Islet precursor cell (in vitro differentiated cells): ENCODE measurements at regions not wholly inside any gene's neighbourhood (a gene's known extent, or its start where the extent isn't known, plus 50 kb on each side); places are given as distances from the start of the nearest gene placed in this dataset.
A peak's percentile ranks its signal among the peaks of the same experiment; 100 is the strongest.

Experiments used
- DNase-seq: peaks from one replicate; pipeline ENCODE4 v3.0.0-alpha.2; 2018

DNA sequence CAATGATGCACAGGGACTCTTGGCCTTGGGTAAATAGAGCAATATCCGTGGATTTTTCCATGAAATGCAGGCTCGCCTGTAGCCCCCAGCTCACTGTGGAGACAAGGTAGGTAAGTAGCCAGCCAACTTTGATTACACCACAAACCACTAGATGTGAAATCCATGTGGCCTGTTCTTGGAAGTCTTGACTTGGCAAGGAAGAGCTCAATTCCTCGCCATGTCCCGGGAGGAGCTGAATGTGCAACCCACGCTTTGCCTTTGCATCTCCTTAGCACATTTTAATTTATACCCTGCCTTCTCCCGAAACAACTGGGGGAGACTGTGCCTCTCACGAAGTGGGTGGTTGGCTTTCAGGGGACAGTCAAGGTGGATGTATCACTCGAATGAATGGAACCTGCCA, 347.7 kb upstream of the MKI67 start:
- no peak for DNase-seq

GRCh38 chr10:128474571-128474970, 348.3 kb upstream of the MKI67 start:
- no peak for DNase-seq

GRCh38 chr10:128475686-128476367, 349.6 kb upstream of the MKI67 start:
- no peak for DNase-seq

- DNase-seq = no peak
These were observed 350.1 kb upstream of the MKI67 start for GRCh38 chr10:128476368-128476725.

DNA sequence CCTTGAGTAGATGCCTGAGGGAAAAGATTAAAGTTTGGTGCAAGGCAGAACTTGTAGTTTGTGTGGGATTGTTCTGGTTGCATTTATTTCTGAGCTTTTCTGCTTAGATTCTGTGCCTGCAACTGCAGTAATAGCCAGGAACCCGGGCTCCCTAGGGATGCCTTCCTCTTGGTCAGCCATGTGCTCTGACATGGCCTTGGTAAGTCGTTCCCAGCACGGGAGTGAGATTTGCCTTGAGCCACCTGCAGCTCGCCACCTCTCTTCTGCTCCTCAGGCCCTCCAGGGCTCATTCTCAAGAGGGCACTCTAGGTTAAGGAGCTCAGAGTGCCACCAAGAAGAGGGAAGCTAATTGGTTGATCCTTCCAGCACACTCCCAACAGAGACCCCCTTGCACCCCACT, 350.6 kb upstream of the MKI67 start:
- DNase-seq = no peak

DNA sequence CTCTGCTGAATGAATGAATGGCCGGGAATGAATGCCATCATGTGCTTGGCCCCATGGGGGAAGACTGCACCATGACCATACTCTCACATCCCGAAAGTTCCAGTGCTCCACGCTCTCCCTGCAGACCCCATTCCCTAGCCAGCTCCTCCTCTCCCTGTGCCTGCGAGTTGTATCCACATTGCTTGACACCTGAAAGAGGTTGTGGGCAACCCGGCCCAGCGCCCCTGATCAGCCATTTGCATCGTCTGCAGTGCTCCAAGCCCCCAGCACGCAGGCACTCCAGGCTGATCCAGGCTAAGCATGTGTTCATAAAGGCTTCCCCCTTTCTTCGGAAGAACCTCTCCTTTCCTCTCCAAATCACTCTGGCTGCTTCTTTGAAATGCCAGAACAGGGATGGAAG, 354.4 kb upstream of the MKI67 start:
- no peak for DNase-seq

- no peak for DNase-seq
These were observed 355.1 kb upstream of the MKI67 start for GRCh38 chr10:128481152-128481840.

GRCh38 chr10:128482052-128482451, 355.8 kb upstream of the MKI67 start:
- DNase-seq = no peak

DNA sequence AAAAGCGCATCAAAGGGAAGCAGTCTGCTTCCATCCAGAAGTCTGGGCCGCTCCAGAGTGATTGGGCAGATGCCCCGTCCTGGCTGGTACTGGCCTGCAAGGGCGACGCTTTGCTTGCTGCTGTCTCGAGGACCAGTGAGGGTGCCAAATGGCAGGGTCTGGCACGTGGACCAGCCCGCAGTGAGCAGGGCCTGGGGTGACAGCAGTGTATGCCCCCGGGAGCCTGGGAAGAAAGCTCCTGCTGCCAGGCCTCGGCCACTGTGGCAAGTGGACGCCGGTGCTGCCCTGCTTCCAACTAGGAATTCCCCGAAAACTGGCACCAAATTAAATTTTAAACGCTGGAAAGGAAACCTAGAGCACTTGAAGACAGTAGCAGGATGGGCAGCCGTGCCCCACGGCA, 357.0 kb upstream of the MKI67 start:
- no peak for DNase-seq

- no peak for DNase-seq
These were observed 357.8 kb upstream of the MKI67 start for GRCh38 chr10:128484041-128484440.

DNA sequence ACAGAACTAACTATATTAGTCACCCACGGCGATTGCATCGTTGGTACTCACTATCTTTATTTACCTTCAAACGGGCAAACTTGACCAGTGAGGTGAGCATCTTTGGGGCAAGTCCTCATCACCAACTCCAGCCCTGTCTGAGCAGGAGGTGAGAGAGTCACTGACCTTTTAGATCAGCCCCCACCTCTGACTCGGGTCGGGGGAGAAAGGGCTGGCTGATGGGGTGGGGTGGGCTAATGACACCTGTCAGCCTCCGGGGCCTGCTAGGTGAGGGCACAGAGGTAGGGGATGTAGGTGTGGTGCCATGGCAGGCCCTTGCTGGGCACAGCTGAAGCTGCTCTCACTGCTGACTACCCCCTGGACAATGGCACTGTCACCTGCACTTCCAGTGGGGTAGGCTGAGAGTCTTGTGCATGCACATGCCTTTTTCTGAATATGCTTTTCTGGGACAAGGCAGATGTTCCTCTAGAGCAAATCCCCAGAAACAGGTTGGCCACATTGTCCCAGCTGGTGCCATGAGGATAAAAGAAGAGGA, 359.5 kb upstream of the MKI67 start:
- no peak for DNase-seq

- DNase-seq = no peak
These were observed 361.3 kb upstream of the MKI67 start for GRCh38 chr10:128487517-128487916.

- DNase-seq = no peak
These were observed 363.4 kb upstream of the MKI67 start for GRCh38 chr10:128489324-128490247.

DNA sequence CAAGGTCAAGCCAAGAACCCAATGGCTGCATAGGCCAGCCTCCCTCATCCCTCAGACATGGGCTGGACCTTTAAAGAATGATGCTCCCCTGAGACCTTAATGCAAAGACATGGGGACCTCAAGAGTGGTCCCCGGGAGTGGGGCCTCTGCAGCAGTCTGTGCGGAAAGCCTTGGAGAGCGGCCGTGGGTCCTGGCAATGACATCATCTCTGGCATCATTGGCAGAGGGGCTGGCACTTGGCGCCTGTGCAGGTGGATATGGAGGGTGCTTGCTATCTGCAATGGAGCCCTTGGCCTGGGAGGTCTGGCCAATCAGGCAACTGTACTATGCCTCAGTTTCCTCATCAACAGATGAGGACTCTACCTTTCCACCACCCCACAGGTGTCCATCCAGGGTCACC, 365.5 kb upstream of the MKI67 start:
- DNase-seq = no peak

DNA sequence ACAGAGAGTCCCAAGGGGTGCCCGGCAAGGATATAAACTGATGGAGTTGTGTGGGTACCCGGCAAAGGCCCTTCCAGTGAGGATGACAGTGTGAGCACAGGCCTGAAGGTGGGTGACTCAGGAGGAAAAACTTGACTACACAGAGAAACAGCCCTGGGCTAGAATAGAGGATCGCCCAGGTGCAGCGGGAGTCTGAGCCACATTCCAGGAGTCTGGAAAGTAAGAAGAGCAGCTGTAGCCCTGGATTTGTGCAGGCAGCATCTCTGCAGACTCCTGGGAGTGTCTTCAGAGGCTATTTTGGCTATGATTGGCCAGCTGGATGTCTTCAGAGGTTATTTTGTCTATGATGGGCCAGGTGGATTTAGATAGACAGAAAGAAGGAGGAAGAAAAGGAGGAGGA, 367.6 kb upstream of the MKI67 start:
- peak; percentile 77 for DNase-seq

- no peak for DNase-seq
These were observed 368.4 kb upstream of the MKI67 start for GRCh38 chr10:128494665-128495064.

DNA sequence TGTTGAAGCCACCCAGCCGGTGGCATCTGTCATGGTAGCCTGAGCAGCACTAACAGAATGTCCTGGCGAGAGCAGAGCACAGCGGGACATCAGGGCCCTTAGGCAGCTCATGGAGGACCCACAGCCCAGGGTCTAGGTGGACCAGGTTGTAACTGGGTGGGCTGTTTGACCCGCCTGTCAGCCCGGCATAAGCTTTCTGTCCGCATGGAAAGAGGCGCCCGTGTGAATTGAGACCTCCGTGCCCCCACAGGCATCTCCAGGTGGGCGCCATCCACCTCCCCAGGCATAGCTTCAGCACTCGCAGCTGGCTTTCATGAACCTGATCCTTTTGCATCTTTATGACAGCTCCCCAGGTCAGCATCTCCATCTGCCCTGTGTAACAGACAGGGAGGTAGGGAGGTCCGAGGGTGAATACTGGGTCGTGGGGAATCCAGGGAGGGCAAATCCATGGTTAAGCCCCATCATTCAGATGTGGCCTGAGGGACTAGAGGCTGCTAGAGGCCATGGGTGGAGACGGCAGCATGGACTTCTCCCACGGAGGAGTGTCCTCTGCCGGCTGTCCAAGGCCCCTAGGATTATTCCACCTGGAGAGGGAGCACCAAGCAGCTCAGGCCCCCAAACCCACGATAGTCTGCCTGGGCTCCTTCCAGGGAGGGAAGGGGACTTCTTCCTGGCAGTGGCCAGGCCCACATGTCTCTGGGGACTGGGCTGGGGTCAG, 371.6 kb upstream of the MKI67 start:
- DNase-seq = no peak

DNA sequence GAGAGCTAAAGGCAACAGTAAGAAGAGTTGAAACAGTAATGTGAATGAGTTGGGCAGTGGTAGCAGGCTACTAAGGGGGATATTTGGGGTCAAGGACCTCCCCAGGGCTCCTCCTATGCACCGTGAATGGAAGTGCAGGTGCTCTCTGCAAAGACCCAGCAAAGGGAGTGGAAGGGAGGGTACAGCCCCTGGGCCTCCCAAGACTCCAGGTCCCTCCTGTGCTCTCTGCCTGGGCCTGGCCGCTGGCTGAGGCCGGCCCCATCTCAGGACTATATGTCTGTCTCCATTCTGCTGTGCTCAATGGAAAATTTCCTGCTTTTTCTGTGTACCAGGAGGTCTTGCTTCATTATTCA, 372.1 kb upstream of the MKI67 start:
- no peak for DNase-seq

DNA sequence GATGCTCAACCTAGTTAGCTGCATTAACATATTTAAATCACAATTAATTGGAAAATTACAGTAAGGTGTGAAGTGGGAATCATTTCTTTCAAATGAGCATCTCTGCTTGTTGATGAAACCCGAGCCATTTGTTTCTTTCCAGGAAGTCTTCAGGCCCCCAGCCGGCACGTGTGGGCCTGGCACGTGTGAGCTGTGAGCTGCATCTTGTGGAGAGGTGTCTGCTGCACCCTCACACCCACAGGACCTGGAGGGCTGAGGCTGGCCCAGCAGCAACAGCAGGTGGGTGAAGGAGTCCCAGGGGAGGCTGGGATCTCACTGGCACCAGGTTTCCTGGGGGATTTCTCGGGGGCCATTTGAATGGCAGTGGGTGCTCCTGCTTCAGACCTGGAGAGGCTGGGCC, 372.5 kb upstream of the MKI67 start:
- no peak for DNase-seq

GRCh38 chr10:128499486-128499885, 373.3 kb upstream of the MKI67 start:
- no peak for DNase-seq

DNA sequence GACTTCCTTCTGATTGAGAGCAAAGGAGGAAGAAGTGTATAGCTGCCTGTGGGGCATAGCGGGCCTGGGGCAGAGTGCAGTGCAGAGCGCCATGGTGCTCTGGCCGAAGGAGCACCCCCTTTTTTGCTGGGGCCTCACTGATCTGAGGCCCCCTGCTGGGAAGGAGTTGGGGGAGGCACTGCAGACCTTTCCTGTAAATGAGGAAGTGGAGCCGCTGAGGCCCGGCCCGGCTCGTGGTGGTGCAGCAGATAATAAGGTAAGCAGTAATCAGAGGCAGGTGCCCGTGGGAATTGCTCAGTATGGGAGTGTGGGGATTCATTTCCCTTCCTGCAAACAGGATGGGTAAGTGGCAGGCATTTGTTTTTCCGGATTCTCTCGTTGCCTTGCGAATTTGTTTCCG, 373.7 kb upstream of the MKI67 start:
- no peak for DNase-seq

- no peak for DNase-seq
These were observed 374.4 kb upstream of the MKI67 start for GRCh38 chr10:128500642-128501041.

DNA sequence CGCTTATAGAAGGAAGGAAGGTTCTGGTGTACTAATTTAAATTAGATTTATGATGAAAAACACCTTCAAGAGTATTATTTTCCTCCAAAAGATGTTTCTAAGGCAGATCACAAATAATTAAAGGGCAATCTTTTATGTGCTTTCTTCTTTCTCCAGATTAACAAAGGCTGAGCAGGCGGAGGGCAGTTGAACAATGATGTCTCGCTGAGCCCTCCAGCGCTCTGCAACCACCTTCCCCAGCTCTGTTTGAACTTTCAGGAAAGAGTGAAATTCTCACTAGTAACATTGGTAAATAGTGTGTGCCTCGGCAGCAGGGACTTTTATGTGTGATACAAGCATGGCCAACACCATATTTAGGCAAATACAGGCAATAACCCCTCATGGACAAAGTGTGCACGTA, 379.1 kb upstream of the MKI67 start:
- DNase-seq = no peak
